Upper lobe of right lung (tissue), 1 donor: ENCODE measurements at regions not wholly inside any gene's neighbourhood (a gene's known extent, or its start where the extent isn't known, plus 50 kb on each side); places are given as distances from the start of the nearest gene placed in this dataset.

Source experiments
- ATAC-seq: fragments of 200-7000 bp; cut with Tn5 transposase; one replicate; pipeline ENCODE4 v1.9.1; 2020; ENCODE audit warnings: mild to moderate bottlenecking, moderate library complexity
- DNase-seq: peaks from one replicate; pipeline ENCODE4 v3.0.0-alpha.2; 2020
- H3K27ac ChIP-seq: fragments of 200-600 bp; one replicate; pipeline ENCODE4 v1.8.0; 2022
- H3K27me3 ChIP-seq: fragments of 200-600 bp; one replicate; pipeline ENCODE4 v1.8.0; 2022; ENCODE audit warnings: mild to moderate bottlenecking
- H3K36me3 ChIP-seq: fragments of 200-600 bp; one replicate; pipeline ENCODE4 v1.8.0; 2022
- H3K4me1 ChIP-seq: fragments of 200-600 bp; one replicate; pipeline ENCODE4 v1.8.0; 2022
- H3K4me3 ChIP-seq: fragments of 200-600 bp; one replicate; pipeline ENCODE4 v1.8.0; 2022; ENCODE audit warnings: mild to moderate bottlenecking
- H3K9me3 ChIP-seq: fragments of 200-600 bp; one replicate; pipeline ENCODE4 v1.8.0; 2022
- intact Hi-C: fragments of 100-400 bp; cut with DNase I; formaldehyde crosslinking; loops from one replicate; pipeline ENCODE4 v1.11.0; 2022
- TF ChIP-seq, protein P1 (sequence below): fragments of 200-600 bp; IDR thresholded peaks from one replicate; pipeline ENCODE4 v1.8.0; 2022; ENCODE audit warnings: antibody characterized with exemption
- donor health status: DM: no; HTN: yes; CAD: no; lungs with severe emphysema.

DNA sequence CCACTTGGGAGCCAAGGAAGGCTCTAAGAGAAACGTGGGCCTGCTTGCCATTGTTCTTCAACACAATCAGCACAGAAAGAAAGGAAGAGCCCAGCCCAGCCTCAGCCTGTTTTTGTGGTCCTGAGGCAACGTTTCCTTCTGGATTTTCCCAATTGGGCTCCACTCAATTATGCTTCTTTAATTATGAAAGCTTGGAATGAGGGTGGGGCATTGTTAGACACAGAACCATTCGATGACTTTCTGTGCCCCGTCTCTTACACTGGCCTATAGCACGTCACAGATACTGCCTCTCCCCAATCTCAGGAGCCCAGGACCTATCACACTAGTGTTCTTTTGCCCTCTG, 207.4 kb downstream of the ZFP36L2 start:
- TF ChIP-seq, protein P1, sequence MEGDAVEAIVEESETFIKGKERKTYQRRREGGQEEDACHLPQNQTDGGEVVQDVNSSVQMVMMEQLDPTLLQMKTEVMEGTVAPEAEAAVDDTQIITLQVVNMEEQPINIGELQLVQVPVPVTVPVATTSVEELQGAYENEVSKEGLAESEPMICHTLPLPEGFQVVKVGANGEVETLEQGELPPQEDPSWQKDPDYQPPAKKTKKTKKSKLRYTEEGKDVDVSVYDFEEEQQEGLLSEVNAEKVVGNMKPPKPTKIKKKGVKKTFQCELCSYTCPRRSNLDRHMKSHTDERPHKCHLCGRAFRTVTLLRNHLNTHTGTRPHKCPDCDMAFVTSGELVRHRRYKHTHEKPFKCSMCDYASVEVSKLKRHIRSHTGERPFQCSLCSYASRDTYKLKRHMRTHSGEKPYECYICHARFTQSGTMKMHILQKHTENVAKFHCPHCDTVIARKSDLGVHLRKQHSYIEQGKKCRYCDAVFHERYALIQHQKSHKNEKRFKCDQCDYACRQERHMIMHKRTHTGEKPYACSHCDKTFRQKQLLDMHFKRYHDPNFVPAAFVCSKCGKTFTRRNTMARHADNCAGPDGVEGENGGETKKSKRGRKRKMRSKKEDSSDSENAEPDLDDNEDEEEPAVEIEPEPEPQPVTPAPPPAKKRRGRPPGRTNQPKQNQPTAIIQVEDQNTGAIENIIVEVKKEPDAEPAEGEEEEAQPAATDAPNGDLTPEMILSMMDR: no peak
- peak overlapping the region; percentile 61 for H3K27ac ChIP-seq
- H3K27me3 ChIP-seq: no peaks in the 10 kb centered on the region
- intact Hi-C loops: no loop called here
- no peaks in the 10 kb centered on the region for H3K36me3 ChIP-seq
- H3K4me3 ChIP-seq: no peak overlapping the region
- H3K9me3 ChIP-seq: no peaks in the 10 kb centered on the region
- DNase-seq (no peak), ATAC-seq (no peak)
- peaks cover 10% of the 10 kb centered on the region for H3K4me1 ChIP-seq

DNA sequence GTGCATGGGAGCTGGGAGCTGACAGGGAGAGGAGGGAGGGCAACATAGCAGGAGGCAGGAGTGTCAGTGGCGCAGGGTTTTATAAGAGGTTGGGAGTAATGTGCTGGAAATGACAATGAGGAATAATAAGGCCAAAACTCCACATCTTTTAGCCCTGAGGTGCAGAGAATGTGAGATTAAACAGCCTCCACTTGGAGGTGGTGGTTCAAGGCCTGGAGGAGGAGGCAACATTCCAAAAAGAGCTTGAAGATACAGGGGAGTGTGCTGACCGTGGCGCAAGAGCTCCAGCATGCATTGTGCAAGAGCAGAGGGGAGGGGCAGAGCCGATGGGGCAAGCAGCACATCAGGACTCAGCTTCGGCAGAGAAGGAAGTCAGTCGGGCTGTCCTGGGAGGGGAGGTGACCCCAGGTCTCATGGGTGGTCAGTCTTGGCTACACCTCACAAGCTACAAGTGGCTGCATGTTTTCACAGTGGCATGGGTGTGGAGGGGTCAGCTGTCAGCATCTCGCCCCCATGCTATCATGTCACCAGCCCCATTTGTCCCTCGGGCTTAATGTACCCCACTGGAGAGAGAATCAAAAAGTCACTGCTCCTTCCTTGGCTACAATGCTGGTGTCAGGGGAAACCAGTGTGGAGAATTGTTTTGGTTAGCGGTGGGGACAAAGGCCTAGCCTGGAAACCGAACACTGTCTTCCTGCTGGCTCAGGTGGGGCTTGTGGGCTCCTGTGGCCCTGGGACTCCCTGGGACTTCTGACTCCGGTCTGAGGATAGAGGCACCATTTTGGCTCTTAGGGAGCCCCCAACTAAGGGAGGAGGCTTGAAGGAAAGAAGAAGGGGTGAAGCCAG, 208.0 kb downstream of the ZFP36L2 start:
- peak; percentile 93 for DNase-seq
- intact Hi-C loops: no loop called here
- Histone ChIP-seq H3K27me3 (no peaks in the 10 kb centered on the region), H3K36me3 (no peaks in the 10 kb centered on the region), H3K27ac (peak overlapping the region; percentile 61), H3K4me1 (peaks cover 10% of the 10 kb centered on the region), H3K4me3 (no peak overlapping the region), H3K9me3 (no peaks in the 10 kb centered on the region)
- TF ChIP-seq, protein P1: no peak
- peak; percentile 92 for ATAC-seq

DNA sequence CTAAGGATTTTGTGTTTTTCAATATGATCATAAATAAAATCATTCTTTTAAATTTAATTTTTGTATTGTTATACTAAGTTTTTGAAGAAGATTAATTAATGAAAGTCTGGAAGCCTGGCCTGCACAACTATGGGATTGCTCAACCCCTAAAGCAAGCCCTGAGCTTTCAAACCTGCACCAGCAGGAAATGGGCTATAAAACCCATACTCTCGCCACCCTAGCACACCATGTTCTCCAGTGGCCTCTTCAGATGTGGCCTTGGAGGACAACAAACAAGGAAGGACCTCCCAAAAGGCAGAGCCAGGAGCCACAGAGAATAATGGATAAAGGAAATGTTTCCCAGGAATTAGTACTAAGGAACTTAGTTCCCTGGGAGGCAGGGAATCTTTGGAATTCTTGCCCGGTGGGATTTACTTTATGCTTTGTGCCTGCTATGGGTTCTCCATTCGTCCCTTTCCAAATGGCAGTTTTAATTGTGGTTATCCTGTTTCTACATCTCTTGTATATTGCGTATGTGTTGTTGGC, 212.5 kb downstream of the ZFP36L2 start:
- ATAC-seq (no peak), DNase-seq (no peak)

DNA sequence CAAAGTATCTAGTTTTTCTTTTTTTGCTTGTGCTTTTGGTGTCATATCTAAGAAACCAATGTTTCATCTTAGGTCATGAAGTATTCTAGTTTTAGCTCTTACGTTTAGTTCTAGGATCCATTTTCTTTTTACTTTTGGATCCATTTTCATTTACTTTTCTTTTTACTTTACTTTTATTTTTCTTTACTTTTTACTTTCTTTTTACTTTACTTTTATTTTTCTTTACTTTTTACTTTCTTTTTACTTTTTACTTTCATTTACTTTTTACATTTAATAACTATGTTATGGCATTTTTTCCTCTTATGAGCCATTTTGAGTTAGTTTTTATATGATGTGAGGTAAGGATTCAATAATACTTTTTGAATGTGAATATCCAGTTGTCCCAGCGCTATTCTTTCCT, 213.4 kb downstream of the ZFP36L2 start:
- H3K4me3 ChIP-seq: no peak overlapping the region
- no peaks in the 10 kb centered on the region for H3K36me3 ChIP-seq
- TF ChIP-seq, protein P1: no peak
- no peaks in the 10 kb centered on the region for H3K27me3 ChIP-seq
- ATAC-seq (no peak), DNase-seq (no peak)
- H3K4me1 ChIP-seq: peaks cover 2% of the 10 kb centered on the region
- H3K9me3 ChIP-seq: no peaks in the 10 kb centered on the region
- intact Hi-C loops: no loop called here
- H3K27ac ChIP-seq: no peak overlapping the region

More for the DNA sequence above, 212.5 kb downstream of the ZFP36L2 start:
- TF ChIP-seq, protein P1: no peak
- Histone ChIP-seq H3K27ac (no peak overlapping the region), H3K4me3 (no peak overlapping the region), H3K36me3 (no peaks in the 10 kb centered on the region), H3K27me3 (no peaks in the 10 kb centered on the region), H3K9me3 (no peaks in the 10 kb centered on the region), H3K4me1 (peaks cover 8% of the 10 kb centered on the region)
- intact Hi-C loops: no loop called here

DNA sequence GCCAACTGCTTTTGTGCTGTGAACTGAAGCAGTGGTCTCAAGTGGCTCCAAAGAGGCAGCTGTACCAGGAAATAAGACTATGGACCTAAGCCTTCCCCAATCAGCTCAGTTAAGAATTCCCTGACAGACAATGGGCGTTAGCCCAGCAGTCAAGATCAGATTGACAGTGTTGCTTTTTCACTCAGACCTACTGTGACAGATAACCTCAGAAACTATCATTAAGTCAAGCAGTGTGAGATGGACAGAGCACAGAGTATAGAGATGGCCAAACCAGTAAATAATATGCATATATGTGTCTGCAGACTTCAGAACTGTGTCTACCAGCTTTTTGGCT, 215.3 kb downstream of the ZFP36L2 start:
- Histone ChIP-seq H3K27ac (no peak overlapping the region), H3K36me3 (no peaks in the 10 kb centered on the region), H3K4me1 (no peaks in the 10 kb centered on the region), H3K9me3 (no peaks in the 10 kb centered on the region), H3K4me3 (no peak overlapping the region), H3K27me3 (no peaks in the 10 kb centered on the region)
- TF ChIP-seq, protein P1: no peak
- intact Hi-C loops: no loop called here
- DNase-seq: no peak
- ATAC-seq: no peak
